ENCODE measurements at regions not wholly inside any gene's neighbourhood (a gene's known extent, or its start where the extent isn't known, plus 50 kb on each side); places are given as distances from the start of the nearest gene placed in this dataset.

GRCh38 chr2:3128786-3129185, 248.8 kb downstream of the EIPR1 start:
- Mint-ChIP-seq H3K27ac (ENCODE audit: unreplicated experiment) (no peak overlapping the region), H3K9me3 (ENCODE audit: low read depth) (peaks cover 2% of the 10 kb centered on the region), H3K36me3 (ENCODE audit: low read depth) (no peaks in the 10 kb centered on the region), H3K27me3 (ENCODE audit: low read depth) (peaks cover 4% of the 10 kb centered on the region), H3K4me1 (ENCODE audit: low read depth) (peaks cover 6% of the 10 kb centered on the region), H3K4me3 (ENCODE audit: unreplicated experiment) (no peak overlapping the region)
- TF ChIP-seq CTCF (IDR thresholded peaks at IDR 0.05), result no peak
- no peak for DNase-seq (ENCODE audit: low spot score)

- H3K4me3 Mint-ChIP-seq (ENCODE audit: unreplicated experiment), result no peak overlapping the region
- no peak for TF ChIP-seq CTCF (IDR thresholded peaks at IDR 0.05)
- no peaks in the 10 kb centered on the region for H3K36me3 Mint-ChIP-seq (ENCODE audit: low read depth)
- no peak for DNase-seq (ENCODE audit: low spot score)
- peaks cover 3% of the 10 kb centered on the region for H3K27me3 Mint-ChIP-seq (ENCODE audit: low read depth)
- peaks cover 6% of the 10 kb centered on the region for H3K4me1 Mint-ChIP-seq (ENCODE audit: low read depth)
- H3K9me3 Mint-ChIP-seq (ENCODE audit: low read depth), result no peaks in the 10 kb centered on the region
- no peak overlapping the region for H3K27ac Mint-ChIP-seq (ENCODE audit: unreplicated experiment)
Measured at GRCh38 chr2:3127710-3128109, 249.9 kb downstream of the EIPR1 start.

- TF ChIP-seq CTCF (IDR thresholded peaks at IDR 0.05), result no peak
- no peaks in the 10 kb centered on the region for H3K36me3 Mint-ChIP-seq (ENCODE audit: low read depth)
- H3K4me1 Mint-ChIP-seq (ENCODE audit: low read depth), result peaks cover 6% of the 10 kb centered on the region
- H3K4me3 Mint-ChIP-seq (ENCODE audit: unreplicated experiment), result no peak overlapping the region
- peaks cover 2% of the 10 kb centered on the region for H3K9me3 Mint-ChIP-seq (ENCODE audit: low read depth)
- DNase-seq (ENCODE audit: low spot score), result no peak
- no peak overlapping the region for H3K27ac Mint-ChIP-seq (ENCODE audit: unreplicated experiment)
- peaks cover 3% of the 10 kb centered on the region for H3K27me3 Mint-ChIP-seq (ENCODE audit: low read depth)
Measured at GRCh38 chr2:3126911-3127621, 250.6 kb downstream of the EIPR1 start.

GRCh38 chr2:3126171-3126910, 251.3 kb downstream of the EIPR1 start:
- no peak for DNase-seq (ENCODE audit: low spot score)
- H3K4me1 Mint-ChIP-seq (ENCODE audit: low read depth), result peaks cover 1% of the 10 kb centered on the region
- H3K9me3 Mint-ChIP-seq (ENCODE audit: low read depth), result peaks cover 9% of the 10 kb centered on the region
- no peak overlapping the region for H3K27ac Mint-ChIP-seq (ENCODE audit: unreplicated experiment)
- H3K4me3 Mint-ChIP-seq (ENCODE audit: unreplicated experiment), result no peak overlapping the region
- H3K27me3 Mint-ChIP-seq (ENCODE audit: low read depth), result peaks cover 3% of the 10 kb centered on the region
- no peak for TF ChIP-seq CTCF (IDR thresholded peaks at IDR 0.05)
- H3K36me3 Mint-ChIP-seq (ENCODE audit: low read depth), result peaks cover 3% of the 10 kb centered on the region

- no peak overlapping the region for H3K27ac Mint-ChIP-seq (ENCODE audit: unreplicated experiment)
- no peaks in the 10 kb centered on the region for H3K4me1 Mint-ChIP-seq (ENCODE audit: low read depth)
- peaks cover 9% of the 10 kb centered on the region for H3K9me3 Mint-ChIP-seq (ENCODE audit: low read depth)
- no peak for TF ChIP-seq CTCF (IDR thresholded peaks at IDR 0.05)
- DNase-seq (ENCODE audit: low spot score), result no peak
- no peak overlapping the region for H3K4me3 Mint-ChIP-seq (ENCODE audit: unreplicated experiment)
- peaks cover 1% of the 10 kb centered on the region for H3K27me3 Mint-ChIP-seq (ENCODE audit: low read depth)
- H3K36me3 Mint-ChIP-seq (ENCODE audit: low read depth), result peaks cover 3% of the 10 kb centered on the region
Measured at GRCh38 chr2:3125761-3126130, 251.9 kb downstream of the EIPR1 start.

Data from chondrocyte (in vitro differentiated cells).